ENCODE measurements at regions not wholly inside any gene's neighbourhood (a gene's known extent, or its start where the extent isn't known, plus 50 kb on each side); places are given as distances from the start of the nearest gene placed in this dataset.

DNA sequence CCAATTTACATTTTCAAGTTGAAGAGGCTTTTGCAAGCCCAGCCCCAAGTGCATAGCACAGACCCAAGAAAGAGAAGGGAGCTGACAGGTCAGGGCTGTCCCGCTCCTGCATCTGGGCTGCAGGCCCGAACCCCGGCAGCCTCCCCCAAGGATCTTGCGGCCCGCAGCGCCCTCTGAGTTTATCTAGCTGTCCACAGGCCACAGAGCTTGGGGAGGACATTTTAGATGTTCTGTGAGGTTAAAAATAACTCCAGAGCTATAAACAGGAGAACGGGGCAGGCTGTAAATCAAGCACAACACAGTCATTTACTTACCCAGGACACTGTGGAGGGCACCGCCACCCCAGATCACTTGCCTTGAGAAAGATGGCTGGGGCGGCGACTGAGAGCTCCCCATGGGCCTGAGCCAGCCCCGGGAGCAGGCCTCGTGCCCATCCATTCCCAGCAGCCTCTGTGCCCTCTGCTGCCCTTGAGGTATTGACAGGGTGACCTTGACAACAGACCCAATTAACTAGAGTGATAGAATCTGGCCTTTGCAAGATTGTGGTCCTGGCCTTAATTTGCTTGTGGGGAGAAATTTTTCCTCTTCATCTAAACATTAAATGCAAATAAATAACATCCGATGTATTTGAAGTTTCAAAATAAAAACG lies 563.0 kb downstream of the TCERG1L start:
- H3K27ac ChIP-seq: no peak overlapping the region
- no peak overlapping the region for H3K4me3 ChIP-seq
- H3K4me1 ChIP-seq: no peaks in the 10 kb centered on the region
- no peaks in the 10 kb centered on the region for H3K36me3 ChIP-seq
- 70 to 77% (median 73%) methylated on average over 12 to 14 of the region's 14 CpGs for WGBS, 5 donors
- intact Hi-C loops (cut with DNase I; ENCODE audit: low total_unique reads): no loop called here
- H3K9me3 ChIP-seq: no peaks in the 10 kb centered on the region
- TF ChIP-seq, protein P1, sequence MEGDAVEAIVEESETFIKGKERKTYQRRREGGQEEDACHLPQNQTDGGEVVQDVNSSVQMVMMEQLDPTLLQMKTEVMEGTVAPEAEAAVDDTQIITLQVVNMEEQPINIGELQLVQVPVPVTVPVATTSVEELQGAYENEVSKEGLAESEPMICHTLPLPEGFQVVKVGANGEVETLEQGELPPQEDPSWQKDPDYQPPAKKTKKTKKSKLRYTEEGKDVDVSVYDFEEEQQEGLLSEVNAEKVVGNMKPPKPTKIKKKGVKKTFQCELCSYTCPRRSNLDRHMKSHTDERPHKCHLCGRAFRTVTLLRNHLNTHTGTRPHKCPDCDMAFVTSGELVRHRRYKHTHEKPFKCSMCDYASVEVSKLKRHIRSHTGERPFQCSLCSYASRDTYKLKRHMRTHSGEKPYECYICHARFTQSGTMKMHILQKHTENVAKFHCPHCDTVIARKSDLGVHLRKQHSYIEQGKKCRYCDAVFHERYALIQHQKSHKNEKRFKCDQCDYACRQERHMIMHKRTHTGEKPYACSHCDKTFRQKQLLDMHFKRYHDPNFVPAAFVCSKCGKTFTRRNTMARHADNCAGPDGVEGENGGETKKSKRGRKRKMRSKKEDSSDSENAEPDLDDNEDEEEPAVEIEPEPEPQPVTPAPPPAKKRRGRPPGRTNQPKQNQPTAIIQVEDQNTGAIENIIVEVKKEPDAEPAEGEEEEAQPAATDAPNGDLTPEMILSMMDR (IDR thresholded peaks at IDR 0.05 in 8 of 11, conservative IDR thresholded peaks at IDR 0.05 in 3 of 11): no peak
- TF ChIP-seq POLR2A (IDR thresholded peaks at IDR 0.05) (no peak), POLR2AphosphoS5 (IDR thresholded peaks at IDR 0.05) (no peak)
- DNase-seq: peak; percentile 38
- peaks cover 0 to 9% (median 0%) of the 10 kb centered on the region in 7 donors for H3K27me3 ChIP-seq (replicated peaks in 1 of 7)

DNA sequence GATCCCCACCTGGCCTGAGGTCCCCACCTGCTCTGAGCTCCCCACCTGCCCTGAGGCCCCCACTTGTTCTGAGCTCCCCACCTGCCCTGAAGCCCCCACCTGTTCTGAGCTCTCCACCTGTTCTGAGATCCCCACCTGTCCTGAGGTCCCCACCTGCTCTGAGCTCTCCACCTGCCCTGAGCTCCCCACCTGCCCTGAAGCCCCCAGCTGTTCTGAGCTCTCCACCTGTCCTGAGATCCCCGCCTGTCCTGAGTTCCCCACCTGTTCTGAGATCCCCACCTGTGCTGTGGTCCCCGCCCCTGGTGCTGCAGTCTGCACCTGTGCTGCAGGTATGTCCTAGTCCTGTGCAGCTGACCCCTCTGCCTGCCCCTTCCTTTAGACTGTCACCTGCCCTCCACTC lies 561.6 kb downstream of the TCERG1L start:
- Histone ChIP-seq H3K4me3 (no peak overlapping the region), H3K9me3 (peaks cover 0 to 8% (median 2%) of the 10 kb centered on the region in 8 donors), H3K4me1 (no peaks in the 10 kb centered on the region), H3K27me3 (replicated peaks in 1 of 7) (no peaks in the 10 kb centered on the region), H3K36me3 (no peaks in the 10 kb centered on the region), H3K27ac (no peak overlapping the region)
- TF ChIP-seq POLR2AphosphoS5 (IDR thresholded peaks at IDR 0.05) (no peak), POLR2A (IDR thresholded peaks at IDR 0.05) (no peak)
- TF ChIP-seq, protein P1 (IDR thresholded peaks at IDR 0.05 in 8 of 11, conservative IDR thresholded peaks at IDR 0.05 in 3 of 11): no peak
- peak; percentile 40 for DNase-seq
- 0 to 43% (median 0%) methylated on average over 2 of the region's 2 CpGs for WGBS, 5 donors
- intact Hi-C loops (cut with DNase I; ENCODE audit: low total_unique reads): no loop called here

DNA sequence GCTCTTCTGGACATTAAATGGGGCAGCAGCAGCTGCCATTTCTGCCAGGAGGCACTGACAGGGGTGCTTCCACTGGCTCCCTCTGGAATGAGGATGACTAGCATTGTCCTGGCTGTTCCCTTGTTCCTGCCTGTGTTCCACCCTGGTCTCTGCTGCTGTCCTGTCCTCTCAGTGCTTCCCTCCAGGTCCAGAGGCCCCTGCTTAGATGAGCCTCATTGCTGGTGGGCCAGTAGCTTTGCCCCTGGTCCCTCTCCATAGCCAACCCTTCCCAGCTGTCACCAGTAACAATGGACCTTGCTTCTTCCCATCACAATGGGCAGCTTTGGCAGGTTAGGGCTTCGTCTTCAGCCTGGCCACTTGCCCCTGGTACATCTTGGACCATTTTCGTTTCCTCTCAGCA lies 561.1 kb downstream of the TCERG1L start:
- Histone ChIP-seq H3K9me3 (peaks cover 0 to 13% (median 6%) of the 10 kb centered on the region in 8 donors), H3K4me3 (no peak overlapping the region), H3K36me3 (no peaks in the 10 kb centered on the region), H3K27ac (no peak overlapping the region), H3K27me3 (replicated peaks in 1 of 7) (no peaks in the 10 kb centered on the region), H3K4me1 (no peaks in the 10 kb centered on the region)
- peak; percentile 33 for DNase-seq
- TF ChIP-seq, protein P1 (IDR thresholded peaks at IDR 0.05 in 8 of 11, conservative IDR thresholded peaks at IDR 0.05 in 3 of 11): no peak
- no peak for TF ChIP-seq POLR2AphosphoS5 (IDR thresholded peaks at IDR 0.05)
- TF ChIP-seq POLR2A (IDR thresholded peaks at IDR 0.05): no peak
- WGBS, 5 donors: 32 to 58% (median 37%) methylated on average over 2 of the region's 2 CpGs
- intact Hi-C loops (cut with DNase I; ENCODE audit: low total_unique reads): no loop called here

DNA sequence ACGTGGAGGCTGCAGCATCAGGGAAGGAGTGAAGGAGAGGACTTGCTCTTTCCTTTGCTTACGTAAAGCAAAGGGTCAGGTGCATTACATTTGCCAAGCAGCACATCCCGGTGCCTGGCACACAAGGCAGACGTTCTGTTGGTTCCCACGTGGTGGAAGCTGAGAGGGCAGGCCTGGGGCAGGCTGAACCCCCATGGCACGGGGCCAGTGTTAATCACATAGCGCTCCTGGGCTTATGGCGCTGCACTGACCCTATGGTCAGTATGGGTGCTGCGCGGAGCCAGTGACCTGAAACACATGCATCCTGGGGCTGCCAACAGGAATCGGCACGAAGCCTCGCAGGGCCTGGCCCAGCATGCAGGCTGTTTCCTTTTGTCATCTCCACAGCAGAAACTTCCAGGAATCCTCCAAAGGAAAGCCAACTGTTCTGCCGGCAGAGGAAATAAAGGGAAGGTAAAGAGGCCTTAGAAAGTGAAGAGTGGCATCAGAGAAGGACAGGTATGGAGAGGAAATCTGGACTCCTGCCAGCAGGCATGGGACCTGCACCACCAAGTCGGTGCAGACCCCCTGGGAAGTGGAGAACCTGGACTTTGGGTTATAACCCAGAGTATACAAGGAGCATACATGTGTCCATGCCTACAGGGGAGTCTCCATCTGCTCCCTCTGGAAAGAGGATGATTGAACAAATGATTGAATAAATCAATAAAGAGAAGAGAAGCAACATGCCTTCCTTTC lies 560.2 kb downstream of the TCERG1L start:
- H3K27me3 ChIP-seq (replicated peaks in 1 of 7): no peaks in the 10 kb centered on the region
- H3K4me3 ChIP-seq: no peak overlapping the region
- DNase-seq: peak; percentile 58
- H3K9me3 ChIP-seq: peaks cover 0 to 17% (median 10%) of the 10 kb centered on the region in 8 donors
- H3K4me1 ChIP-seq: no peaks in the 10 kb centered on the region
- H3K36me3 ChIP-seq: no peaks in the 10 kb centered on the region
- intact Hi-C loops (cut with DNase I; ENCODE audit: low total_unique reads): no loop called here
- TF ChIP-seq, protein P1 (IDR thresholded peaks at IDR 0.05 in 8 of 11, conservative IDR thresholded peaks at IDR 0.05 in 3 of 11): no peak
- TF ChIP-seq POLR2AphosphoS5 (IDR thresholded peaks at IDR 0.05) (no peak), POLR2A (IDR thresholded peaks at IDR 0.05) (no peak)
- H3K27ac ChIP-seq: no peak overlapping the region
- 71 to 89% (median 83%) methylated on average over 15 of the region's 15 CpGs for WGBS, 5 donors
